ENCODE measurements at regions not wholly inside any gene's neighbourhood (a gene's known extent, or its start where the extent isn't known, plus 50 kb on each side); places are given as distances from the start of the nearest gene placed in this dataset.

- Mint-ChIP-seq H3K27ac (peak overlapping the region in 2 of 3 experiments; percentile 14 to 32), H3K36me3 (ENCODE audit: low read depth) (no peaks in the 10 kb centered on the region), H3K9me3 (no peaks in the 10 kb centered on the region)
These were observed 530.8 kb downstream of the BUD13 start for GRCh38 chr11:116242006-116242405.

GRCh38 chr11:116240710-116241109, 532.1 kb downstream of the BUD13 start:
- TF ChIP-seq CTCF (IDR thresholded peaks at IDR 0.05; ENCODE audit: unreplicated experiment in 3 of 3): no peak
- H3K27ac Mint-ChIP-seq: peak overlapping the region in 1 of 3 experiments; percentile 44
- H3K36me3 Mint-ChIP-seq (ENCODE audit: low read depth): no peaks in the 10 kb centered on the region
- peaks cover 55% of the 10 kb centered on the region for H3K4me1 Mint-ChIP-seq
- H3K9me3 Mint-ChIP-seq: no peaks in the 10 kb centered on the region
- H3K27me3 Mint-ChIP-seq (ENCODE audit: low read depth): peaks cover 23% of the 10 kb centered on the region
- H3K4me3 Mint-ChIP-seq: no peak overlapping the region

More at GRCh38 chr11:116242006-116242405, 530.8 kb downstream of the BUD13 start:
- no peak overlapping the region for H3K4me3 Mint-ChIP-seq
- peaks cover 31% of the 10 kb centered on the region for H3K27me3 Mint-ChIP-seq (ENCODE audit: low read depth)
- H3K4me1 Mint-ChIP-seq: peaks cover 50% of the 10 kb centered on the region
- no peak for TF ChIP-seq CTCF (IDR thresholded peaks at IDR 0.05; ENCODE audit: unreplicated experiment in 3 of 3)

- H3K9me3 Mint-ChIP-seq: no peaks in the 10 kb centered on the region
These were observed 533.5 kb downstream of the BUD13 start for GRCh38 chr11:116239247-116239646.

GRCh38 chr11:116234989-116235568, 537.7 kb downstream of the BUD13 start:
- TF ChIP-seq CTCF (IDR thresholded peaks at IDR 0.05; ENCODE audit: unreplicated experiment in 3 of 3): no peak
- Mint-ChIP-seq H3K9me3 (no peaks in the 10 kb centered on the region), H3K27ac (peak overlapping the region in 1 of 3 experiments; percentile 29), H3K4me3 (no peak overlapping the region), H3K36me3 (ENCODE audit: low read depth) (peaks cover 6% of the 10 kb centered on the region), H3K4me1 (peaks cover 57% of the 10 kb centered on the region), H3K27me3 (ENCODE audit: low read depth) (peaks cover 8% of the 10 kb centered on the region)

More at GRCh38 chr11:116239247-116239646, 533.5 kb downstream of the BUD13 start:
- Mint-ChIP-seq H3K4me3 (no peak overlapping the region), H3K4me1 (peaks cover 43% of the 10 kb centered on the region), H3K27ac (peak overlapping the region; percentile 24 to 66 (median 59)), H3K36me3 (ENCODE audit: low read depth) (no peaks in the 10 kb centered on the region), H3K27me3 (ENCODE audit: low read depth) (peaks cover 15% of the 10 kb centered on the region)
- TF ChIP-seq CTCF (IDR thresholded peaks at IDR 0.05; ENCODE audit: unreplicated experiment in 3 of 3): no peak

- Mint-ChIP-seq H3K9me3 (no peaks in the 10 kb centered on the region), H3K36me3 (ENCODE audit: low read depth) (peaks cover 6% of the 10 kb centered on the region), H3K27me3 (ENCODE audit: low read depth) (peaks cover 8% of the 10 kb centered on the region), H3K27ac (peak overlapping the region; percentile 31 to 91 (median 79)), H3K4me1 (peaks cover 56% of the 10 kb centered on the region), H3K4me3 (no peak overlapping the region)
- TF ChIP-seq CTCF (IDR thresholded peaks at IDR 0.05; ENCODE audit: unreplicated experiment in 3 of 3): no peak
These were observed 539.2 kb downstream of the BUD13 start for GRCh38 chr11:116233561-116233960.

GRCh38 chr11:116232364-116232828, 540.4 kb downstream of the BUD13 start:
- H3K4me1 Mint-ChIP-seq: peaks cover 48% of the 10 kb centered on the region
- H3K4me3 Mint-ChIP-seq: peak overlapping the region in 2 of 3 experiments; percentile 28 to 52
- peaks cover 8% of the 10 kb centered on the region for H3K27me3 Mint-ChIP-seq (ENCODE audit: low read depth)
- peaks cover 6% of the 10 kb centered on the region for H3K36me3 Mint-ChIP-seq (ENCODE audit: low read depth)
- peak overlapping the region; percentile 31 to 91 (median 79) for H3K27ac Mint-ChIP-seq
- no peak for TF ChIP-seq CTCF (IDR thresholded peaks at IDR 0.05; ENCODE audit: unreplicated experiment in 3 of 3)
- no peaks in the 10 kb centered on the region for H3K9me3 Mint-ChIP-seq
